ENCODE measurements at regions not wholly inside any gene's neighbourhood (a gene's known extent, or its start where the extent isn't known, plus 50 kb on each side); places are given as distances from the start of the nearest gene placed in this dataset.
A peak's percentile ranks its signal among the peaks of the same experiment; 100 is the strongest.

DNA sequence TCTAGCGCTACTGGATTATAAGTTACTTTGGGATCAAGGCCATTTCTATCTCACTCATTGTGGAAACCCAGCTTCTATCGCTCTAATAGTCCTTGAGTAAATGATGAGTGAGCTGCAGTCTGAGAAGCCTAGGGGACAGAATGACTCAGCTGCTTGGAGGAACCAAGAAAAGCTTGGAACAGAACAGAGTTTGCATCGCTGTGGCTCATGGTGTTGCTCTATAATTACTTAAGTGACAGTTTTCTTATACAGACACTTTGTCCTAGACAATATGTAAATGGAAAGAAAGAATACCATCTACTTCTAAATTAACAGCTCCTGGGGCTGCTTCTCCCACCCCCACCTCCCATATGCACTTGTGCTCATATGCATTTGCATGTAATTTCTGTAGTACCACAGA lies 156.9 kb downstream of the SLIT2 start:
- DNase-seq, result no peak

DNA sequence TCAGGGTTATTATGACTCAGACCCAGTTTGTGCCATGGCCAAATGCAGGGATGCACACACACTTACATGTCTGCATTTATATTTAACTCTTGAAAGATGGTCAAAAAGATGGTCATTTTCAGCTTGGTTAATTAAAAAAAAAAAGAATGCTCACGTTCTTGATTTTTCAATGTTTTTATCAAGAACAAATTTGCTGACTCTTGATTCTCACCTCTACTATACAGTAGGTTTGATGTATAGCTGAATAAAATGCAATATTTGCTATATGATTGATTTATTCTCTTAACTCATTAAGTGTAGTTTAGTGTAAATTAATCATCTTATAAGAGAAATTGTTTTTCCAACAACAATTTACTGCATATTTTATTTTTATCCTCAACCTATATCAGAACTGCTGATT lies 160.4 kb downstream of the SLIT2 start:
- DNase-seq, result no peak

DNA sequence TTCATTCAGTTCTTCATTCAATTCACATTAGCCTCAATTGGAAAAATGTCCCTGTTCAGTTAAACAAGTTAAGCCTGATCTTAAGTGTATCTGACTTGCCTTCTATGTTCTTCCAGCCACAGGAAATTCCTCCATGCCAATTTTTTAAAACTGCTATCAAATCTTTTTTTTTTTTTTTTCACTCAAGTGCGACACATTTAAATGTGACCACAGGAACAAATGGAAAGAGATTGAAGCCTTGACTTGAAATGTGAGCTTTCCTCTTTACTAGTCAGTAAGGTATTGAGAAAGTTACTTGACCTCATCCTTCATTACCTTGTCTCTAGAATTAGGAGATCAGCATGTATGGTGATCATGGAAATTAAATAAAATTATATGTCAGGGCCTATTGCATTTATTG lies 165.1 kb downstream of the SLIT2 start:
- no peak for DNase-seq

DNA sequence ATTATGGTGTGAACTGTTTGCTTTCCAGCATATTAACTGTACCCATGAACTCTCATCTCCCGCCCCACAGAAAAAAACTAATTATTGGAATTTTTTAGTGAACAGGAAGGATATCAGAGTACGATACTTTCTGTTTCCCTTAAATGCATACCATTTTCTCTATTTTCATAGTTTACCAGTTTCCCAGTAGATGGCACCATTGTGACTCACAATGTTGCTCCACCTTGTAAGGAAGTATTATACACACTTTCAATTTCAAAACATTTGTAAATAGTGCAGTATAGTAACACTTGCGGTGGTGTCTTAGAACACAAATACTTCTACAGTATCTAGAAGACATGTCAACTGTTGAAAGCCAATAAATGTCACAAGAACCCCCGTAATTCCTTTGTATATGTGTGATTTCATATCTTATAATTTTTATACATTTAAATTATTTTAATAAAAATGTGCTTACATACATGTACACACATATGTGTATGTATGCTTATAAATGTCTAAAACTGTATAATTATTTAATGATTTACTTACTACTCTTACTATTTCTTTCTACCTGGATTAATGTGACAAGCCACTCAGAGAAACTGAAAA lies 167.3 kb downstream of the SLIT2 start:
- DNase-seq, result no peak

DNA sequence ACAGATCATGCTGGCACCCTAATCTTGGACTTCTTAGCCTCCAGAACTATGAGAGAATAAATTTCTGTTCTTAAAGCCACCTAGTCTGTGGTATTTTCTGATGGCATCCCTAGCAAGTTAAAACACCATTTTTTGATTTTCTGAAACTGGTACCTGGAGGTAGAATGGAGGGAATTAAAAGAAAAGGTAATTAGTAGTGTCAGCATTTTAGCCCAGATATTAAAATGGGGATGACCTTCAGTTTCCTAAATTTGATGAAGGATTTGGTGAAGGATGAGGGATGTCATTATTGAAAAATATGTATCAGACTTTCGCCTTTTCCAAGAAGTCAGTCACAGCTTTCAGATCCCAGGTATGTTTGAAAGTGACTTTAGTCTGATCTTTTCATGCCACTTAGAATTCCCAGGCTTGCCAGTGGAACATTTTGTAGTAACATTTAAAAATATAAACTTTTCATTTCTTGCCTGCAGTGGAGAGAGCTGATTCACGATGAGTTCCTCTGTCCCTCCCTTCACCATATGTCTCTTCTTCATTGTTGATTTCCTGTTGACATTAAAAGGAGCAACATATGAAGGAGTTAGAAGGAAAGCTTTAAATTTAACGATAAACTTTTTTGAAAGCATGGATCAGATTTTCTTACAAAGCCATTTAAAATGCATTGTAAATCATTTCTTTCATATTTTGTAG lies 169.4 kb downstream of the SLIT2 start:
- no peak for DNase-seq

DNA sequence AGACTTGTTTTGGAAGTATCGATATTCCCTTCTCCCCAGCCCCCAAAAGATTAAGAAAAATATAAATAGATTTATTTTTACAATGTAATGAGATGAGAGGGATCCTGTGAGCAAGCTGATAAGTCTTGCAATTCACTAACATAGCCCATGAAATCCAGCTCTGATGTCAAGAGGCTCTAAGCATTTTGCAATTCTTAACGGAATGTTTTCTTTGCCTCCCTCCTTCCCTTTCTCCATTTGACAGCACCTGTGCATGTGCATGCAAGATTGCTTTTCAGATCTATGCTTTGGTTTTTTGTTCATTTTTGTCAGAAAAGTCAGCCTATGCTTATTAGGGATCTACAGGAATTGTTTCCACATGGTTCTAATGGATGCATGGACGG lies 169.9 kb downstream of the SLIT2 start:
- DNase-seq, result no peak

DNA sequence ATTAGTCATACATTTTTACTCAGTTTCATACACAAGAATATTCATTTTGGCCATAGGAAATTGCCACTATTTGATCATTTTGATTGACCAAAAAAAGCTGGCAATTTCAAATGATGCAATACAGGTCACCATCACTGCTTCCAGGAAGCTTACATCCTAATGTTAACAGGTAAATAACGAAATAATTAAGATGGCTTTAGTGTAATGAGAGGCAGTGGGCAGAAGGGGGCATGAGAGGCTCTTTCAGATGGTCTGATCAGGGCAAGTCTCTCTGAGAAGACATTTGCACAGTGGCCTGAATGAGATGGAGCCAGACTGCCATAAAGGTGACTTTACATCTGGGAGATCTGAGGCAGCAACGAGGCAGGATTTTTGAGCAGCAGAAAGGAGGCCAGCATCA lies 170.7 kb downstream of the SLIT2 start:
- DNase-seq, result peak; percentile 2

DNA sequence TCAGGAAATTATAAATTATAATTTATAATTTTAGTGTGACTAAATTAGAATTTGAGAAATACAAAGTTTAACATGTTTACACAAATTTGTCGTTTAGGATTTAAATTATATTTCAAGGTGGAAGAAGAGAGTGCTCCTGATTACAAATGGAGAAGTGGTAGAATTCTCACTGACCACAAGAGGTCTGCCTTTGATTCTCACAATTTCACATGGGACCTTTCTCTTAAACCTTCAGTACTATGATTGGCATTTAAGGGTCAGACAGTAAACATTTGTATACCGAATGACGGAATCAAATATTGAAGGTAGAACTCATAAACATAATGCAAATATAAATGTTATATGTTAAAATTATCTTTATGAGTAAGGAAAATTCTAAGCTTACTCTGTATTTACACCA lies 171.7 kb downstream of the SLIT2 start:
- DNase-seq, result no peak

DNA sequence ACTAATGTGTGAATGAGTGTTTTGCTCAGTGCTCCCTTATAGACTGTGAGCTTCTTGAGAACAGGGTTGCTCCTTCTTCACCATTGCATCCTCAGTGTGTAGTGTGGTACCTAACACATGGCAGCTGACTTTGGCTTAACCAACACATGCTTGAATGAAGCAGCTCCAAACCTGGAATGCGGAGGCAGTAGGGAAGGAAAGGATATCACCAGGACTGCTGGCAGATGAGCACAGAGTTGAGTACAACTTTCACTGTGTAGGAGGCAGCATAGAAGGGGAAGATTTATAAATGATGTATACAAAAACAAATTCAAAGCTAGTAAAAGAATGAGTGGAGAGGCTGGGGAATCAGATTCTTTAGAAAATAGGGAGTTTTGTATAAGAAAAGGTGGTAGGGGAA lies 174.3 kb downstream of the SLIT2 start:
- no peak for DNase-seq

DNA sequence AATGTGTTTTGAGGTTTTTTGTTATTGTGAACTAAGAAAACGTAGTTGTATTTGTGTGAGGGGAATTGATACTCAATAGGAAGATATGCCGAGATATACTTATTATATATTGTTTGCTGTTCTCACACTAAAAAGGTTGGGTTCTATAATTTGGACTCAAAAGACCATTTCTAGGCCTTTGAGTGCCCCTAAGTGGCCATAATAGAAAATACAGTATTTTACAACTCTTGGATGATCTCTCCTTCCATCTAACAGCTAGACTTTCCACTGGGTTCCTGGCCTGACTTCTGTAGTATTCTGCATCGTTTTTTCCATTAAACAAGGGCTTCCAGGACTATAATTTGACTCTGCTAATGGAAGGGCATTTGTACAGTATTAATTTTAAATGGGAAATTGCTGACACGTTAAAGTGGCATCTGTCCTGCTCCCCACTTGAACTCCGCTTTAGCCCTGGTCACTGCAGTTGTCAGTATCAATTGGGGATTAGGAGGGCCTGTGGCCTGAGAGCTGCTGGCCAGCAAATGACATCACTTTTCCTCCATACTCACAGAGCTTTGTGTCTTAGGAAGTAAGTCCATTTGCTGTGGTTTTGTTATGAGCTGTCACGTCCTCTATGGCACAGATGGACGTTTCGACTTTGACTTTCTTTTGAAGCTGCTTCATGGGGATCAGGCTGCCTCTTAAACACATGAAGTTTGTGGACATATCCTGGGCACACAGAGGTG lies 176.9 kb downstream of the SLIT2 start:
- no peak for DNase-seq

DNA sequence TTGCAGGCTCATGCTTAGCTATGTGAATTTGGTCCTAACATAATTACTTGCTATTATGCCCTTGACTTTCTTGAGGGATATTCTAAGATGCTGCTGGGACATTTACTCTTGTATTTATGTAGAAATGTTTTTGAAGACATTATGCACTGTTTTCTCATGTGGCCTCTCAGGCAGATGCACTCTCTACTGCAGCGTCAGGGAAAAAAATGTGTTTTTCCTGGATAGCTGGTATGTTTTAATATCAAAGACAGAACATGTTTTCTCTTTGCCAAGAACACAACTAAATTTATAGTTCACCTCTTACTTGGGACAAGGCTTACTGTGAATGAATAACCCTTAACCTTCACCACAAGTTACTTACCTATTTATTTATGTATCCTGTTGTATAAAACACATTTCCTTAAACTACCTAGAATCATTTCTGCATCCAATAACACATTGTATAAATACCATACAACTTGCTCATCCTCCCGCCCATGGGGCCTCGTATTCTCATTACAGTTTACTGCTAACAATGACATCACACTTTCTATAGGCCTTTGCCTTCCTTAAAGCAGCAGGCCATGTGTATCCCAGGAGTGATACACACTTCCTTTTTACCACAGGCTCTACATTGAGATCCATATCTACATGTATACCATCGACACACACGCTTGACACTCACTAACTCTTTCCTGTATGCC lies 178.7 kb downstream of the SLIT2 start:
- DNase-seq, result no peak

DNA sequence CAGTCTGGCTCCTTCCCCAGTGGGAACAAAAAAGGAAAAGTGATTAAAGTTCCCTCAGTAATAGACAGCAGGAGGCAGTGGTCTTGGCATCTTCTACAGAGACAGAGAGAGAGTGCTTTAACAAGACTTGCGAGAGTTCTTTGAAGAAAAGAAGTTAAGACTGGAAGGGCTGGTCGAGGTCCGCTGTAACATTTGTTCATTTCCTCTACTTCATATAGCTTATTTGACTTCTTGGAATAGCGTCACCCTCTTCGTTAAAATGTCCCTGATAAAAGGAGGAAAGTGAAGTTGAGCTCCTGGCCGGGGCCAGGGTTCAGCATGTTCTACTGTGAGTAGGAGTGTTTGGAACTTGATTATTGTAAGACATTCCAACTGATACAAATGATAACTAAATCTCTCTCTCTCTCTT lies 179.8 kb downstream of the SLIT2 start:
- DNase-seq, result no peak

DNA sequence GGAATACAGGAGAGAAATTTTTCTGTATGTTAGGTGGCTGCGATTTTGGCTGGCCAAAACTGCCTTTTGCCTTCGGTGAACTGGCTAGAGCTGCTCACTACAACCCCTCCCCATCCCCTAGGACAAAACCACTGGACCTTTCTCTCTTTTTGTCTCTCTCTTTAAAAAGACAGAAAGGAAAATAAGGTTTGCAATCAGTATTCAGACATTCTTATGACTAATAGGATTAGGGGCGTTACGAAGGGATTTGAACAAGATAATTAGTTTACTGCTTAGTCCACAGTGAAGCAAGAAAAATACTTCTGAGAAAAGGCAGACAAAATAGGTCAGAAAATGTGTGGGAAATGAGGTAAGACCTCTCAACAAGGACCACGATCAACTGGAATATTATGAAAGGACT lies 180.4 kb downstream of the SLIT2 start:
- DNase-seq, result no peak

DNA sequence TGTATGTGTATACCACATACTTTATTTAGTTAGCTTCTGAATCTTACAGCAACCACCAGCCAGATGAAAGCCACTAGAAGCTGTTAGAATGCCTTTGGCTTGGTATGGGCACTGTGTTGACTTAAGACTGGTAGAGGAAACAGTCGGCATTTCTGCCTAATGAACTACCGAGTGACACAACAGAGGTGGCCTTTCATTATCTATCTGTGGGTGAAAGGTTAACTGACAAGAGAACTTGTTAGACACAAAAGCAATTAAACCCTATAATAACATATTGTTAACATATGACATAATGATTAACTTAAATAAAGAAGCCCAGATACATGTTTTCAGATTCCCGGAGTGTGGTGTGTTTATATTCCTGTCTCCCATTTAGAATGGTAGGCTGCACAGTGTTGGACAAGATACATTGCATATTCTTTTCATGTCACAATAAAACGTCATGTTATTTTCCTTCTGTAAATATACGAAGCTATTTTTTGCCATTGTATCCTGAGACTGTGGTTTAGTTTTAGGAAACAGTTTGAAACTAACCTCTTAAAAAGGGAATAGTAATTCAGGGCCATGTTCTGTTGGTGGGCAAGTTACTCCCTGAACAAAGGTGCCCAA lies 181.5 kb downstream of the SLIT2 start:
- DNase-seq, result no peak

DNA sequence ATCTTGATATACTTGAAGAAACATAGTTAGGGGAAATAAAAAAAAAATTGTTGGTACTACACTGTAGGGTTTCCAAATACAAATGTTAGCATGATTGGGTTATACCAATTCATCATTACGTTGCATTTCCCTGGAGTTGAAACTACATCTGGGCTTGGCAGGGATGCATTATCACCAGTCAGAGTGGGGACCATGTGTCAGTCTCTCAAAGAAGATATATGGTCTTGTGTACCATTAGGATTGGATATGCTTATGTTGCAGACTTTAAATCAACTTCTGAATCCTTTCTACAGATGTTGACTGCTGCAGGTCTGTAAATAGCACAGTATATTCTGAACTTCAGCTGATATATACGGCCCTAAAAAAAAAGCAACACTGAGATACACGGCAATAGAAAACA lies 188.5 kb downstream of the SLIT2 start:
- no peak for DNase-seq

DNA sequence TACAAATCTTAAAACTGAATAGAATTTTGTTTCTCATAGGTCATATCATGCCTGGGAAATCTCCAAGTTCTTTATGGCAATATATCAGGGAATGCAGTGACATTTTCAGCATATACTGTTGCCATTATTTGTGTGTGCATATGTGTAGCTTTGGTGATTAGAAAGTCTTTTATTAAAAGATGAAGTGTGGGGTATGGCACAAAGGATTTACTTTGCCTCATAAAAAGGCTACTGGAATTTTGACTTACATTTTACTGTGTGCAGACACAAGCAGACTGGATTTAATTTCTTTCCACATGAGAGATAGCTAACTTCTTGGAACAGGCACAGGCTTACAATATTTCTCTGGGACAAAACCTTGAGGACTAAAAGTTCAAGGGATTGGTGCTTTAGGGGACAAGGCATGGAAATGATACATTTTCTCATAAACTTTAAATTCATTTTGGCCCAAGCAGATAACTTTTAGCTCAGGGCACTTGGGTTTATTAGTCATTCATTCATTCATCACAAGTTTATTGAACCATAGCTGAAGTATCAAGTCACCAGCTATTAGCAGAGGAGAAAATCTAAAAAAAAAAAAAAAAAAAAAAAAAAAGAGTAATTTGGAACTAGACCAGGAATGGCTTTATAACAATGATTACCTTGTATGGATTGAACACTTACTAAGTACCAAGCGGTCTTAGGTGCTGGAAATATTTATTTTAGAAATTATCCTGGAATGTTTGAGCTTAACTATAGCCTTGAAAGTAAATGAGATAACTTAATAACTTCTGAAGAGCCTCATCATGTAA lies 191.5 kb downstream of the SLIT2 start:
- DNase-seq, result no peak

DNA sequence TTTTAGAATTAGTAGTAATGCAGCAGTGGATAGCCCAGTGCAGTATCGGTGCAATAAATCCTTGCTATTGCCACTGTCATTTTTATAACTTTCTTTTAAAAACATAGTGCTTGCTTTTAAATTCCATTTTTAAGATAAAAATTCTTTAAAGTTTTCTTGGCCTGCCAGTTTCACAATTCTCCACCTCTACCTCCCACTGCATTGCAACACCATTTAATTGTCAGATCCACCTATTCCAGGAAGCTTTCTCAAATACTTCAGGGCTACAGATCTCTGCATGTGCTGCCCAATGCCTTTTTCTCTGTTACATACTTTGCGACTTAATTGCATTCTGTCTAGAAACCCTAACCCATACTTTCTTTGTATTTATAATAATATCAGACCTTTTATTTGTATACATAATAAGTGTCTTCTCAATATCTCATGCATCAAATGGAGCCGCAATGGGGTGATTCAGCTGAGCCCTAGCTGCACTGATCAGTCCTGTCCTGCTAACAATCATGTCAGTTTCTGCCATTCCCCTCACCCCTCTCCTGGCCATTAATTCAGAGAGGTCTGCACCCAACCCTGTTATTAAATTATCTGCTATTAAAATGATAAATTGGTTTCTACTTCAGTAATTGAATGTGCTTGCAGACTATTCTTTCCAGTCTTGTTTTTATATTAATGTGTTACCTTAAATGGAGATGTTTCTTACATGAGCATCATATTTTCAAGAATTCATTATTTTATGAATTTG lies 193.1 kb downstream of the SLIT2 start:
- DNase-seq, result no peak

DNA sequence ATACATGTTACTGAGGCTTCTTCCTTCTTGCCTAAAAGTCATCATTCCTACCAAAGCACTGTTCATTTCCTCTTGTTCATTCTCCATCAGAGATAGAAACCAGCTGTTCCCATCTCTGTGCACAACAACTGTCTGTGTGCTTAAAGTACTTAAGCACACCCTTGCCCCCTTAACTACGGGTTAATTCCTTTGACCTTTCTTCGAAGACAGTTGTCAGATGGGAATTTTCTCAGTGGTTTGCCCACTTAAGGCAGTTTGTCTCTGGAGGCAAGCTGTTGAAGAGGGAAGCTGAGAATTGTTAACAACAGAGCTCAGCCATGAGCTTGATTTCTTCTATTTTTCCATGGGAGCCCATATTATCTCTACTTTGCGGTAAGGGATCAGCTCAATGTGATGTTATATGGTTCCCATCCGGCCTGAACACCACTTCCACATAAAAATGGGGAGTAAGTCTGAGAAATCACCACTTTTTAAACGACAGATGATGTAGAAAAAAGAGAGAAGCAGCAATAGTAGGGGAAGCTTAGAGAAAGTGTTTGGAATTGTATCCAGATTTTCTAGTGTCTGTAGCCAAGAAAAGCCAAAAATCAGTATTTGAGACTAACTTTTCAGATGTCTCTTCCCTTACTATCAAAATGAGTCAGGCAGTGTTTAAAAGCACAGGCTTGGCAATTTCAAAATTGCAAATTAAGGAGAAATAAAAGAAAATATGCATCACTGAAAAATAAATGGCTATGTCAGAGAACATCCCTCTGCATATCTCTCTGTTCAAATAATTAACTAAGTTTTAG lies 194.4 kb downstream of the SLIT2 start:
- no peak for DNase-seq

DNA sequence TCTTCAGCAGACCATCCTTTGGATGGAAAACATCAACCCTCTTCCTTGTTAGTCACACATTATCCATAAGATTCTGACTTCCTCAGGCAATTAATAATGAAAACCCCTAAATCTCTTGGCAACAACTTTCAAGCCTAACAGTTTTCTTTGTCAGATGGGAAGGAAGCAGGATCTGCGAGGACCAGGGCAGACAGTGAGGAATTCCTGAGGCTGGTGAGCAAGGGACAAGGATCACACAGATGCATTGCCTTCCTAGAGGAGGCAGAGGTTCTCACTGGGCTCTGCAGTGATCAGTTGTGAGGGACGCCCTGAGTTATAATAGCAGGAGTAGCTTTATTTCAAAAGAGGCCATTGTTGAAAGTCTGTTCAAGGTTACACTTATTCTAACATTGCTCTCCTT lies 195.4 kb downstream of the SLIT2 start:
- DNase-seq, result no peak

DNA sequence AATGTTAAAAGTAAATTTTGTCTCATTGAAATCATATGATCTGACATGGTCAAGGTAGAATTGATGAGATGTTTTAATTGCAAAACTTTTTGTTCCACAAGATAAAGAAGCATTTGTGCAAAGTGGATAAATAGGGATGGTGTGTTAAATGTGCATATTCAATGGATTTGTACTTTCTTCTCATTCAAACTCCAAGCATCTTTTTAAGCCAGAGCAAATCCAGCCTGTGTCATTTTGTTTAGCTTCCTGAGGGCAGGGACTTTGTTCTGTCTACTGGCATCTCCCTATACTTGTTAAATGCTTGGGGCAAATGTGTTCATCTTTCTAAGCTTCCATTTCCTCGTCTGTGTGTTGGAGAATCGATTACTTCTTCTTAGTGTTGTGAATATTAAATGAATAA lies 200.3 kb downstream of the SLIT2 start:
- no peak for DNase-seq

DNA sequence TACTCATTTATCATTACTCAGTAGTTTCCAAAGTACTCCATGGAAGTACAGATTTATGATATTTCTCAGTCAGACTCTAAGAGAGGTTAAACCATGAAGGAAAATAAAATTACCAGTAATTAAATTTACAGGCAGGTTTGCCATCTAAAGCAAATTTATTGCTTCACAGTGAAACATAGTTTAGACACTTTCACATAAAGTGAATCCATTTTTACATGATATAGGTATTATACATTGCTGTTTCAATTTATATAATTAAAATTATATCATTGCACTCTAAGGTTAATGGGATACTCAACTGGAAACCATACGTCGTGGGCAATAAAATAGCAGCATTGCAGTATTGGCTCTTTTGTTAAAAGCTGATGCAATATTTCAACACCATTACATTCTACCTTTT lies 202.8 kb downstream of the SLIT2 start:
- no peak for DNase-seq
